Activated CD4-positive, alpha-beta T cell treated with anti-CD3 and anti-CD28 coated beads, Interleukin-2, Interleukin-4, amounts not matched to agents 100 ng/mL and 50 ng/mL, durations not matched to agents 16 hours and 8 hours (primary cell): ENCODE measurements at regions not wholly inside any gene's neighbourhood (a gene's known extent, or its start where the extent isn't known, plus 50 kb on each side); places are given as distances from the start of the nearest gene placed in this dataset.
A peak's percentile ranks its signal among the peaks of the same experiment; 100 is the strongest.

Experiments
- DNase-seq: peaks from one replicate; pipeline ENCODE4 v3.0.0-alpha.2; 2020; ENCODE audit warnings: low spot score

GRCh38 chr7:41910940-41911600 is 208.2 kb upstream of the INHBA start:
- no peak for DNase-seq

- no peak for DNase-seq
Measured at GRCh38 chr7:41907444-41907843, 204.6 kb upstream of the INHBA start.

DNA sequence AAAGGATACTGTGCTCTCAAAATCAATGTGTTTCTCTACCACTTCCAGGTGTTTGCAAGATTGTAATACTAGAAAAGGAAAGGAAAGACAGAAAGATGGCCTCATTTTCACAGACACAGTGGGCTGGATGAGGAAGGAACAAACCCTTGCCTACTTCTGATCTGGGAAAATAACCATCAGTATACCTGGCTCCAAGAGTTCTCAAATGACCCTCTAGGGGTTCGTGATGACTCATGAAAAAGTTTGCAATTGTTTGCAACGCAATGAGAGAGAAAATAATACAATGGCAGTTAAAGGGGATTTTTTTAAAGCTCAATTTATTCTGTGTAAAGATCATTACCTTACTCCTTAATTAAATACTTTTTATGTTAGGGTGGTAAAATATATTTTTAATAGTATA is 197.6 kb upstream of the INHBA start:
- DNase-seq, result no peak

GRCh38 chr7:41899823-41900433 is 197.0 kb upstream of the INHBA start:
- DNase-seq, result no peak

- DNase-seq, result no peak
Measured at GRCh38 chr7:41893656-41894055, 190.8 kb upstream of the INHBA start.

- no peak for DNase-seq
Measured at GRCh38 chr7:41892356-41893100, 189.6 kb upstream of the INHBA start.

- no peak for DNase-seq
Measured at GRCh38 chr7:41891950-41892349, 189.1 kb upstream of the INHBA start.

GRCh38 chr7:41890631-41891274 is 187.9 kb upstream of the INHBA start:
- DNase-seq, result no peak

- DNase-seq, result no peak
Measured at GRCh38 chr7:41889472-41889871, 186.6 kb upstream of the INHBA start.

GRCh38 chr7:41889040-41889439 is 186.2 kb upstream of the INHBA start:
- no peak for DNase-seq

DNA sequence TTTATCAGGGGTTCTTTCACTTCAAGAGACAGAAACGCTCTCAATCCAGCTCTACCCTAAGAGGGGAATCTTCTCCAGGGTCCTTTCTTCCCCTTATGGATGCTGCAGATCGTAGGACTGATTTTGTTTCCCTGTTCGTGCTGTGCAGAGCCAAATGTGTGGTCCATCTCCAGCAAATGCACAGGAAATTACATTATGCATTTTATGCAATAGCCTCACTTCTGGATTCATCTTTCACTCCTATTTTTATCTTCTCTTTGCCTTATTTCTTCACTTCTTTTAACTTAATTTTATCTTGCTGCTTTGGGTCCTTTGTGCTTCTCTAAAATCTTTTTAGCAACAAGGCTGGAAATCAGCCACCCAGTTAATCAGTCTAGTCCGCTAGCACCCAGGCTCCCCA is 184.5 kb upstream of the INHBA start:
- no peak for DNase-seq

DNA sequence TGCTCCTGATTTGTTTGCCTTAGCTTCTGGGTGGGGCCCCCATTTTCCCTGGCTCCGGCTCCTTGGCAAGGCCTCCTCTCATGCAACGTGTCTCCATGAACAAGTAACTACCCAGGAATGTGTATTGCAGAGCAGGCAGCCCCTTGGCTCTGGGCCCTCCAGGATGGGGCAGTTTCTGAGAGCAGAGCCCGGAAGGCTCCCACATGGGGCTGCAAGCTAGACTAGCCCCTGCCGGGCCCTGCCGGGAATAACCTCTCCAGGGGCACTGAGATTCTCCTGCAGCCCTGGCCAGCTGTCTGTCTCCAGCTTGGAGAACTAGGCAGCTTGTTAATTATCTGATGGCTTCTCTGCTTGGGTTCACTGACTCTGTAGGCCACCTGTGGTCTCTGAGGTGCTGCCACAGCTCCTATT is 184.0 kb upstream of the INHBA start:
- no peak for DNase-seq

DNA sequence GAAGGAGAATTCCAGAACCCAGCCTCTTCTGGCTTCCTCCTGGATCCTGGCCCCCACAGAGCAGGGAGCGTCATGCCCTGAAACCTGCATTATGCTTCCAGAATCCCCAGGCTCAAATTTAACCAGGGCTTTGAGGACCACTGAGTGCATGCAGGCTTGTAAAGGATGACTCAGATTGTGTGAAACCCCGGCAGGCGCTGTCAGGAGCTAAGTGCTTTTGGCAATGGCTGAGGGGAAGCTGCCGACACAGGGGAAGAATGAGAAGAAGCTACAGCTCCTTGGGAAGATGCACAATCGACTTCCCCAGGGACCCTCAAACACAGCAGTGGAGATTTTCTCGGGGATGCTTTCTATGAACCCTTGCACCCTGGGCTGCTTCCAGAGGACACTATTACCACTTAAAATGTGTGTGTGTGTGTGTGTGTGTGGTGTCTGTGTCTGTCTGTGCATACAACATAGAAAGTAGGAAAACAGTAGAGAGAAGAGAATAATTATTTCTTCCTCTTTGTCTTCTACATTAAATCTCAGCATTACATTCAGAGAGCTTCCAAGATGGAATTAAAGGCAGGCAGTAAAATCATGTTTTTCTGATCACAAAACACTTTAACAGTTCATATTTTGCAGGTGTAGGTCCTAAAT is 183.5 kb upstream of the INHBA start:
- DNase-seq, result no peak

DNA sequence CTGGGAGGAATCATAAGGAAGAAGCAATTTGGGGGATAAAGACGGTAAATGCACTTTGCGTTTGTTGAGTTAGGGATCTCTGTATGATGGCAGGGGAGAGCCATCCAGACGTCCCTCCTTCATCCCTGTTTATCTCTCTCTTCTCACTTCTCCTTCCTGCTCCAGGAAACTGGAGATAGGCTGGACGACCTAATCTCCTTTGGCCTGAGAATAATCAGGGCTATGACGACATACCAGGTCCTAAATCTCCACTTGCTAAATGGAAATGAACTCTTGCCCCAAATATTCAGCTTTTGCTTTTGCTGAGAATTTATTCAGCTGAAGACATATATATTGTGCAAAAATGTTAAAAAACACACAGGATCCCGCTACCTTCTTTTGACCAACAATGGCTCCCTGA is 182.9 kb upstream of the INHBA start:
- no peak for DNase-seq

- no peak for DNase-seq
Measured at GRCh38 chr7:41885078-41885477, 182.2 kb upstream of the INHBA start.

- peak; percentile 6 for DNase-seq
Measured at GRCh38 chr7:41882745-41883420, 180.0 kb upstream of the INHBA start.

- no peak for DNase-seq
Measured at GRCh38 chr7:41882256-41882655, 179.4 kb upstream of the INHBA start.

DNA sequence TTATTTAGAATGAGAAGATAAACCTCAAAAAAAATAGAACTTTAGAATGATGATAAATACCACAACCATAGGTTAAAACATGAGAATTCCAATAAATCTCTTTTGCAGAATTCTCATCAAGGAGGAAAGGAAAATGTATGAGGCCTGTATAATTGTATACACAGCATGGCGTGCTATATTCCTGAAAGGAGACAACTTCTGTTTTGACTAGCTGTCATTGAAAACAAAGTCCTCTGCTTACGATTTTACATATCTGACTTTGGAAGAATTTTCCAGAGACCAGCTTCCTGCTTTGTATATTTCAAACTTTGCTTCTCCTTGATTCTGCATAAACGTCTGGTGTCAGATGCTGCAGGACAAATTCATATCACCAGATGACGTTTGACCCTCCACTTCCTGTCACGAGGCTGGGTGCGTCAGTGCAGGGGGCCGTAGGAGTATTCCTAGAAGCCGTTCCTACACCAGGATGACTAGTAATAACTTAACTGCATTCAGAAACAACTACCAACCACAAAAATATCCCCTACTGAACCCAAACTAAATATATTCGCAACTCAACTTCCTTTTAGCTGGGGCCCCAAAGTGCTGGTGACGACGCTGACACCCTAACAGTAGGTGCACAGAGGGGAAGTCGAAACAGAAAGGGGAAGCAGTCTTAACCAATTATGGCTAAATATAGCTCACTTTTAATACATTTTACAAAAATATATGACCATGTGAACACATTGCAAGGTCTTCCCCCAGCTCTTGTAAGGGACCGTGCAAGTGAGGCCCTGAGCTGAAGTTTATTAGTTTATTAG is 178.6 kb upstream of the INHBA start:
- peak; percentile 84 for DNase-seq

GRCh38 chr7:41880107-41880506 is 177.2 kb upstream of the INHBA start:
- DNase-seq, result no peak

DNA sequence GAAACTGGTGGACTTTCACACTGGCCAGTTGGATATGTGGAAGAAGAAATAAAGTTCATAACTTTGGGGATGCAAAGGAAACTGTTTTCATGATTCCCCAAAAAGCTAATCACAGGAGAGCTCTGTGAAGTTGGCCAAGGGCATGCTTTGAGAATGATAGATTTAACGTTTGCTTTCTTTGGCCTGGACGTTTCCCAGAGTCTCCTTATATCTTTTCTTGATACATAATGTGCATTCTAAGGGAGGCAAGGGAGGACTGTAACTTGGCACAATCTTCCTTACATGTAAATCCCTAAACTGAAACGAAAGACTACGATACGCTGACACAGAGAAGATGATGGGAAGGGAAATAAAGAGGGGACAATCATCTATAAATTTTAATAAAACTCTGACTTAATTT is 176.5 kb upstream of the INHBA start:
- DNase-seq, result no peak
